RWPE2 (cell line): ENCODE measurements at regions not wholly inside any gene's neighbourhood (a gene's known extent, or its start where the extent isn't known, plus 50 kb on each side); places are given as distances from the start of the nearest gene placed in this dataset.

Experiments used
- ATAC-seq: fragments of 200-7000 bp; cut with Tn5 transposase; 3 replicates; pipeline ENCODE4 v1.9.1; 2021; ENCODE audit warnings: low read depth
- DNase-seq: peaks from one replicate; pipeline ENCODE4 v3.0.0-alpha.2; 2020; ENCODE audit warnings: low spot score
- H3K27ac ChIP-seq: fragments of 450-650 bp; 2 replicates; pipeline ENCODE4 v1.5.1; 2017; ENCODE audit warnings: mild to moderate bottlenecking; ENCODE audit not compliant: poor library complexity, severe bottlenecking
- H3K27me3 ChIP-seq: fragments of 250-450 bp; sonication (Bioruptor Pico); 2 replicates; pipeline ENCODE4 v1.5.1; 2021; ENCODE audit warnings: mild to moderate bottlenecking, moderate library complexity; ENCODE audit not compliant: insufficient read depth, poor library complexity, severe bottlenecking
- H3K36me3 ChIP-seq: fragments of 250-450 bp; sonication (Bioruptor Pico); 2 replicates; pipeline ENCODE4 v1.5.1; 2020; ENCODE audit warnings: low read depth, mild to moderate bottlenecking, moderate library complexity
- H3K4me1 ChIP-seq: fragments of 250-450 bp; sonication (Bioruptor Pico); 2 replicates; pipeline ENCODE4 v1.5.1; 2021; ENCODE audit warnings: mild to moderate bottlenecking, moderate library complexity; ENCODE audit not compliant: insufficient read depth, poor library complexity, severe bottlenecking
- H3K4me3 ChIP-seq: fragments of 250-450 bp; sonication (Bioruptor Pico); 2 replicates; pipeline ENCODE4 v1.5.1; 2021; ENCODE audit warnings: mild to moderate bottlenecking, moderate library complexity; ENCODE audit not compliant: severe bottlenecking
- H3K9me3 ChIP-seq: fragments of 250-450 bp; sonication (Bioruptor Pico); 2 replicates; pipeline ENCODE4 v1.5.1; 2021; ENCODE audit warnings: mild to moderate bottlenecking, moderate library complexity; ENCODE audit not compliant: severe bottlenecking
- TF ChIP-seq, protein P1 (sequence below): fragments of 450-650 bp; IDR thresholded peaks from one replicate; pipeline ENCODE4 v1.5.1; 2017; ENCODE audit warnings: mild to moderate bottlenecking, moderate library complexity; ENCODE audit not compliant: poor library complexity, severe bottlenecking

DNA sequence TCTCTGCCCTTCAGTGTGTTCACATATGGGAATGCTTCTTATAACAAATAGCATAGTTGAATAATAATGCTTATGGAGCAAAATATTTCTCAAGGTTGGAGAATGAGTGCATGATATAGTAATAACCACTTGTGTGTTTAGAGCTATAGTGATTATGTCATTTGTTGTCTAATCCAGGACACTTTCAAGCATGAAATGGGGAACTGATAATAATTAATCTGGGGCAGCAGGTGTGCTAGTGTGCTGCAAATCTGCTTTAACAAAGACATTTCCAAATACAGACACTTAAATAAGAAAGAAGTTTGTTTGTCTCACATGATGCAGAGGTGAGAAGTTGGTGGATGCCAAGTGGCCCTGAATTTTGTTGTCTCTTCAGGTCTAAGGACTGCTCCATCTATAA is 579.3 kb upstream of the GRM7 start:
- Histone ChIP-seq H3K9me3 (no peaks in the 10 kb centered on the region), H3K36me3 (no peaks in the 10 kb centered on the region), H3K4me1 (no peaks in the 10 kb centered on the region), H3K27ac (no peak overlapping the region), H3K27me3 (no peaks in the 10 kb centered on the region), H3K4me3 (no peak overlapping the region)
- TF ChIP-seq, protein P1, sequence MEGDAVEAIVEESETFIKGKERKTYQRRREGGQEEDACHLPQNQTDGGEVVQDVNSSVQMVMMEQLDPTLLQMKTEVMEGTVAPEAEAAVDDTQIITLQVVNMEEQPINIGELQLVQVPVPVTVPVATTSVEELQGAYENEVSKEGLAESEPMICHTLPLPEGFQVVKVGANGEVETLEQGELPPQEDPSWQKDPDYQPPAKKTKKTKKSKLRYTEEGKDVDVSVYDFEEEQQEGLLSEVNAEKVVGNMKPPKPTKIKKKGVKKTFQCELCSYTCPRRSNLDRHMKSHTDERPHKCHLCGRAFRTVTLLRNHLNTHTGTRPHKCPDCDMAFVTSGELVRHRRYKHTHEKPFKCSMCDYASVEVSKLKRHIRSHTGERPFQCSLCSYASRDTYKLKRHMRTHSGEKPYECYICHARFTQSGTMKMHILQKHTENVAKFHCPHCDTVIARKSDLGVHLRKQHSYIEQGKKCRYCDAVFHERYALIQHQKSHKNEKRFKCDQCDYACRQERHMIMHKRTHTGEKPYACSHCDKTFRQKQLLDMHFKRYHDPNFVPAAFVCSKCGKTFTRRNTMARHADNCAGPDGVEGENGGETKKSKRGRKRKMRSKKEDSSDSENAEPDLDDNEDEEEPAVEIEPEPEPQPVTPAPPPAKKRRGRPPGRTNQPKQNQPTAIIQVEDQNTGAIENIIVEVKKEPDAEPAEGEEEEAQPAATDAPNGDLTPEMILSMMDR = no peak
- ATAC-seq (no peak), DNase-seq (no peak)

DNA sequence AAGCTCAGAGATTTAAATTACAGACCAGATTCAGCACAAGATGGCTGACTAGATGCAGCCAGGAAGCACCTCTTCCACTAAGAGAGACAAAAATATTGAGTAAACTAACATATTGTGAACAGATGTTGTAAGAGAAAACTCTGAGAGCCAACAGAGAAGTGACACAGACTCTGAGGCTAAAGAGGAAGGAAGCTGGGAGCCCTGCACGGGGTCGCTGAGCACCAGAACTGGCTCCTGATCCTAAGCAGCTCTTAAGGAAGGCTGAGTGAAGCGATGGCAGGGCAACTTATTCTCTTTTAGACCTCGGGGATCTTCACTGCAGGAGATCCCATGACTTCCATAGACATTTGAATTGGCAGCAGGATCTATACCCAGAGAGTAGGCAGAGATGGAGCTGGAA is 578.0 kb upstream of the GRM7 start:
- H3K4me1 ChIP-seq = no peaks in the 10 kb centered on the region
- H3K36me3 ChIP-seq = no peaks in the 10 kb centered on the region
- H3K27me3 ChIP-seq = no peaks in the 10 kb centered on the region
- no peak for ATAC-seq
- no peak overlapping the region for H3K4me3 ChIP-seq
- no peaks in the 10 kb centered on the region for H3K9me3 ChIP-seq
- no peak overlapping the region for H3K27ac ChIP-seq
- TF ChIP-seq, protein P1 = no peak
- no peak for DNase-seq

DNA sequence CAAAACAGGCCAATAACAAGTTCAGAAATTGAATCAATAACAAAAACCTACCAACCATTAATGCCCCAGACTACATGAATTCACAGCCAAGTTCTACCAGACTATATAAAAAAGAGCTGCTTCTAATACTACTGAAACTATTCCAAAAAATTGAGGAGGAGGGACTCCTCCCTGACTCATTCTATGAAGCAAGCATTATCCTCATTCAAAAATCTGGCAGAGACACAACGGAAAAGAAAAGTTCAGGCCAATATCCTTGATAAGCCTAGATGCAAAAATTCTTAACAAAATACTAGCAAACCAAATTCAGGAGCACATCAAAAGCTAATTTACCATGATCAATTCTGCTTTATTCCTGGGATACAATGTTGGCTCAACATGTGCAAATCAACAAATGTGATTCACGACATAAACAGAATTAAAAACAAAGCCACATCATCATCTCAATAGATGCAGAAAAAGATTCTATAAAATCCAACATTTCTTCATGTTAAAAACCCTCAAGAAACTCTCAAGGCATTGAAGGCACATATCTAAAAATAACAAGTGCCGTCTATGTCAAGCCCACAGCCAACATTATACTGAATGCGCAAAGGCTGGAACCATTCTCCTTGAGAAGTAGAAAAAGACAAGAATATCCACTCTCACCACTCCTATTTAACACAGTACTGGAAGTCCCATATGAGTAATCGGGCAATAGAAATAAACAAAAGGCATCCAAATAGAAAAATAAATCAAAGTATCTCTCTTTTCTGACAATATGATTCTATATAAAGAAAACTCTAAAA is 573.6 kb upstream of the GRM7 start:
- Histone ChIP-seq H3K36me3 (no peaks in the 10 kb centered on the region), H3K4me3 (no peak overlapping the region), H3K4me1 (no peaks in the 10 kb centered on the region), H3K9me3 (no peaks in the 10 kb centered on the region), H3K27ac (no peak overlapping the region), H3K27me3 (no peaks in the 10 kb centered on the region)
- ATAC-seq (no peak), DNase-seq (no peak)
- TF ChIP-seq, protein P1 = no peak

DNA sequence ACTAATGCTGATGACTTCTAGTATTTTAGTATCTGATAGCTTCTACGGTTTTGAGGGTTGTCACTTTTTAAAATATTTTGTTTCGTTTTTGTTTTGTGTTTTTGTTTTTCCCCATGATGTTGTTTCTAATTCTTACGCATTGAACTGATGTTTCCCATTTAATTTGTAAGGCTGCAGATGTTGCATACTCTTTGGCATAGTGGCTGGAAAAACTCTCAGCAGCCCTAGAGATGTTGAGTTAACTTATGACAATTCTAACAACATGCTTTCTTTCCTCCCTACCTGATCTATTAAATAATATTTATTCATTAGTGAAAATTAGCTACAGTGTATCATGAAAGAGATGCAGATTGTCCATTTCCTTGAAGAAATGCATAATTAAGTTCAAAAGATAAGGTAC is 559.3 kb upstream of the GRM7 start:
- H3K27me3 ChIP-seq = no peaks in the 10 kb centered on the region
- no peak overlapping the region for H3K4me3 ChIP-seq
- ATAC-seq = no peak
- no peaks in the 10 kb centered on the region for H3K4me1 ChIP-seq
- no peaks in the 10 kb centered on the region for H3K9me3 ChIP-seq
- TF ChIP-seq, protein P1 = no peak
- H3K27ac ChIP-seq = no peak overlapping the region
- H3K36me3 ChIP-seq = no peaks in the 10 kb centered on the region
- DNase-seq = no peak

DNA sequence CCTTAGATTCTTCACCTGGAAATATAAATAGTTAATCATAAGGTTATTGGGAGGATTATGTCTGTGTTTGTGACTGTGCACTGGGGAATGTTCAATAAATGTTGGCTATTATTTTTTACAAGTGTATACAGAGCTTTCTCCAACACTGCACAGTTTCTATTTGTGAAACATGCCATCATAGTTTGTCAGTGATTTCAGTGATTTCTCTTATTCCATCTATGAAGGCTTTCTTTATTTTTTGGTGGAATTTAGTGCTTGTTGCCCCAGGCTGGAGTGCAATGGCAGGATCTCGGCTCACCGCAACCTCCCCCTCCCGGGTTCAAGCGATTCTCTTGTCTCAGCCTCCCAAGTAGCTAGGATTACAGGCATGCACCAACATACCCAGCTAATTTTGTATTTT is 545.0 kb upstream of the GRM7 start:
- no peaks in the 10 kb centered on the region for H3K36me3 ChIP-seq
- DNase-seq = no peak
- H3K9me3 ChIP-seq = no peaks in the 10 kb centered on the region
- H3K27ac ChIP-seq = no peak overlapping the region
- H3K27me3 ChIP-seq = no peaks in the 10 kb centered on the region
- no peaks in the 10 kb centered on the region for H3K4me1 ChIP-seq
- H3K4me3 ChIP-seq = no peak overlapping the region
- TF ChIP-seq, protein P1 = no peak
- ATAC-seq = no peak
